Fibroblast of mammary gland (primary cell): ENCODE measurements at regions not wholly inside any gene's neighbourhood (a gene's known extent, or its start where the extent isn't known, plus 50 kb on each side); places are given as distances from the start of the nearest gene placed in this dataset.
A peak's percentile ranks its signal among the peaks of the same experiment; 100 is the strongest.
"Not testable (repeated sequence)": the region's sequence is repeated elsewhere in the genome, so short reads cannot be mapped to it uniquely, and the experiment has no call there.

ENCODE experiments used
- DNase-seq: peaks from one replicate; pipeline ENCODE4 v3.0.0-alpha.2; 2010; ENCODE audit warnings: low read depth
- H3K4me3 ChIP-seq: 2 replicates; pipeline ENCODE4 v1.5.1; 2011; ENCODE audit warnings: low read depth, mild to moderate bottlenecking, low read length, moderate library complexity; ENCODE audit not compliant: control insufficient read depth
- CTCF ChIP-seq: conservative IDR thresholded peaks from 2 replicates; pipeline ENCODE4 v1.5.1; 2011; ENCODE audit warnings: low read depth, low read length, inconsistent platforms; ENCODE audit not compliant: control insufficient read depth, insufficient read depth

GRCh38 chr3:166527325-166527724 is 690.1 kb upstream of the BCHE start:
- no peak for TF ChIP-seq CTCF
- DNase-seq = peak; percentile 23

GRCh38 chr3:166526881-166527280 is 689.7 kb upstream of the BCHE start:
- no peak for TF ChIP-seq CTCF
- no peak for DNase-seq
- H3K4me3 ChIP-seq = no peak overlapping the region

More at GRCh38 chr3:166527325-166527724, 690.1 kb upstream of the BCHE start:
- no peak overlapping the region for H3K4me3 ChIP-seq

- no peak for DNase-seq
- no peak overlapping the region for H3K4me3 ChIP-seq
- no peak for TF ChIP-seq CTCF
These were observed 684.8 kb upstream of the BCHE start for GRCh38 chr3:166522017-166522416.

GRCh38 chr3:166519443-166519842 is 682.2 kb upstream of the BCHE start:
- no peak overlapping the region for H3K4me3 ChIP-seq
- DNase-seq = no peak
- TF ChIP-seq CTCF = no peak

GRCh38 chr3:166518040-166518439 is 680.8 kb upstream of the BCHE start:
- no peak overlapping the region for H3K4me3 ChIP-seq
- TF ChIP-seq CTCF = no peak
- DNase-seq = no peak

- TF ChIP-seq CTCF = no peak
- H3K4me3 ChIP-seq = no peak overlapping the region
- DNase-seq = no peak
These were observed 673.2 kb upstream of the BCHE start for GRCh38 chr3:166510382-166510781.

GRCh38 chr3:166500420-166500819 is 663.2 kb upstream of the BCHE start:
- H3K4me3 ChIP-seq = not testable (repeated sequence)

More at GRCh38 chr3:166500420-166500819, 663.2 kb upstream of the BCHE start:
- not testable (repeated sequence) for DNase-seq
